GM12874 (cell line): ENCODE measurements at regions not wholly inside any gene's neighbourhood (a gene's known extent, or its start where the extent isn't known, plus 50 kb on each side); places are given as distances from the start of the nearest gene placed in this dataset.

ENCODE experiments used
- TF ChIP-seq, protein P1 (sequence below): IDR thresholded peaks from 2 replicates; pipeline ENCODE4 v1.5.1; 2011; ENCODE audit warnings: low read depth, mild to moderate bottlenecking, control low read depth, low read length, moderate library complexity; ENCODE audit not compliant: insufficient read depth

DNA sequence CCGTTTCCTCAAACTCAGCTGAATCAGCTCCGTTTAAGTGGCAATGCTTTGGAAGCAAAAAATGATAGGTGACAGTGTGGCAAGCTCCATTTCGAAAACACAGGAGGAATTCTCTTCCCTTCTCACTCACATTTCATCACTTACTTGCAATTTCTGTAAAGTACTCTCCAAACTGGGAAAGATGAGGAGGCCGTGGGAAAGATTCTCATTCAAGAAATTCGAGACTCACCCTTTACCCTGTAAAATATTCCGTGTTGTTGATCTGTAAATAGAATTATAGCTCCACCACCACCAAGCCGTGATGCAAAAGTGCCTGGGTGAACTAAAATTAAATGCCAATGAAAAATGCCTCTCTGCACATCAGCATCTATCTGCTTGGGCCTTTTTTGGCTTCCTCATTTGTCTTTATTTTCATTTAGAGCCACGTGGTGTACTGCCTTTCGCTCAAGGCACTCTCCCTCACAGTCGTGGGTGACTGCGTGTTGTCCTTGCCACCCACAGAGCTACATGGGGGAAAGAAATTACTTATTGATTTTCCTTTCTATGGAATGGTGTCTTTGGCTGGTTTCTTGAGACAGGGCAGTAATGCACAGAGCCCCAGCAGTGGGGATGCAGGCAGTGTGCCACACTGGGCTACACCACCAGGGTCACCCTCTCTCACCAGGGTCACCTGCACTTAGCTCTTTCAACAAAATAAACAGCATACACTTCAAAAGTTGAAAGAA lies 289.3 kb upstream of the TAS2R1 start:
- TF ChIP-seq, protein P1, sequence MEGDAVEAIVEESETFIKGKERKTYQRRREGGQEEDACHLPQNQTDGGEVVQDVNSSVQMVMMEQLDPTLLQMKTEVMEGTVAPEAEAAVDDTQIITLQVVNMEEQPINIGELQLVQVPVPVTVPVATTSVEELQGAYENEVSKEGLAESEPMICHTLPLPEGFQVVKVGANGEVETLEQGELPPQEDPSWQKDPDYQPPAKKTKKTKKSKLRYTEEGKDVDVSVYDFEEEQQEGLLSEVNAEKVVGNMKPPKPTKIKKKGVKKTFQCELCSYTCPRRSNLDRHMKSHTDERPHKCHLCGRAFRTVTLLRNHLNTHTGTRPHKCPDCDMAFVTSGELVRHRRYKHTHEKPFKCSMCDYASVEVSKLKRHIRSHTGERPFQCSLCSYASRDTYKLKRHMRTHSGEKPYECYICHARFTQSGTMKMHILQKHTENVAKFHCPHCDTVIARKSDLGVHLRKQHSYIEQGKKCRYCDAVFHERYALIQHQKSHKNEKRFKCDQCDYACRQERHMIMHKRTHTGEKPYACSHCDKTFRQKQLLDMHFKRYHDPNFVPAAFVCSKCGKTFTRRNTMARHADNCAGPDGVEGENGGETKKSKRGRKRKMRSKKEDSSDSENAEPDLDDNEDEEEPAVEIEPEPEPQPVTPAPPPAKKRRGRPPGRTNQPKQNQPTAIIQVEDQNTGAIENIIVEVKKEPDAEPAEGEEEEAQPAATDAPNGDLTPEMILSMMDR: no peak

- TF ChIP-seq, protein P1: no peak
Observed at GRCh38 chr5:9905661-9906060, 275.5 kb upstream of the TAS2R1 start.

DNA sequence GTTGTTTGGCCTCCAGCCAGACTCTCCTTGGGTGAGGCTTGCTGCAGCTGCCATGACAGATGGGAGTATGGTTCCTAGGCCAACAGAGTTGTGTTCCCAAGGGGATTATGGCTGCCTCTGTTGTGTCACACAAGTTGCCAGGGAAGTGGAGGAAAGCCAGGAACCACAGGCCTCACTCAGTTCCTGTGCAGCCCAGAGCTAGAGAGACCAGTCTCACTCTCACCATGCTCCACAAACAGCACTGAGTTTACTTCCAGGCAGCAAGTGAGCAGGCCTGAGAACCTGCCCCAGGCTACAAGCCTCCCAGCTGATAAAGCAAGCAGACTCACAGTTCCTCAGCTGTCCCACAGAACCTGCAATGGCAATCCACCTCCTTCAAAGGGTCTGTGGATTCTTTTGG lies 273.6 kb upstream of the TAS2R1 start:
- TF ChIP-seq, protein P1: no peak

DNA sequence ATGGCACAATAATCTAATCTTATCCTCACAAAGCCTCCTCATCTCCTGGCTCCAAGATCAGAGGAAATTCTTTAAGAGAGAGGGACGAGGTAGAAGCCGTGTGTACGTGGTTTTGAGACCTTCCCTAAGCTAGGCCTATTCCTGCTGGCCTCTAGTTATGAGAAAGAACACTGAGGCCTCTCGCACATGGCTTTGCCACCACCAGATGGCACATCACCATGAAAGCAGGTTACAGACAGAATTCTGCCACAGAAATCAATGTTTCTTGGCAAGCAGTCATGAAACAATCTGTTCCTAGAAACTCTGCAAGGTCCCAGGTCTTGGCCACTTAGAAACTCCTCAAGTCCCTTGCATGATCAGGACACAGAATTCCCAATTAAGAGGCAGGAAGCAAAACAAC lies 268.2 kb upstream of the TAS2R1 start:
- TF ChIP-seq, protein P1: peak; percentile 33; the same call in 1 of the 2 replicates

GRCh38 chr5:9895302-9895645 lies 265.1 kb upstream of the TAS2R1 start:
- TF ChIP-seq, protein P1: no peak

DNA sequence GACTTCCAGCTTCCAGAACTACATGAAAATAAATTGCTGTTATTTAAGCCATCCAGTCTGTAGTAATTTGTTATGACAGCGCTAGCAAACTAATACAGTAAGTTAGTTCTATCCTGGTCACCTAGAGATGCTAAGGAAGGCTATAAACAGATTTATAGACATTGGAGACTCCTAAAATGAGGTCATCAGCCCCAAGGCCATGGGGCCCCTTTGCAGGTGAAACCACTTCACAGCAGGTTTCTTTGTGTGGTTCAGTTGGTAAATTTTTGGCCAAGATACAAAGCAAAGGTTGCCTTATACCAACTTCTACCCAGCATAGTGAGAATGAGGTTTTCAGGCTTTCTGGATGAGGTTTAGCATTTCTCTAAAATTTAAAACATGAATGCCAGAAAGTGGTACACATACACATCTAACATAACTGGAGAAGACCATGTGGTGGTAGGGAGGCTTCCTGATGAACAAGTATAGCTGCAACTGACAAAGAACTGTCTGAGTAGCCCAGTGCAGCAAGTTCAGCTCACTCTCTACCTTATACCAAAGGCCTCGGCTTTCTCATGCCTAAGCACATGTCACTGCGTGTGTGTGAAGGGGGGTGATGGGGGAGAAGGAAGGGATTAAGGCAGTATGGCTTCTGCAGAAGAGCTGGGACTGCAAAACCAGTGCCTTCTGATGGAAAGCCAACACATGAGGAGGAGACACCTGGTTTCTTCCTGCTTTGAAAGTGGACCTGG lies 264.6 kb upstream of the TAS2R1 start:
- TF ChIP-seq, protein P1: no peak

DNA sequence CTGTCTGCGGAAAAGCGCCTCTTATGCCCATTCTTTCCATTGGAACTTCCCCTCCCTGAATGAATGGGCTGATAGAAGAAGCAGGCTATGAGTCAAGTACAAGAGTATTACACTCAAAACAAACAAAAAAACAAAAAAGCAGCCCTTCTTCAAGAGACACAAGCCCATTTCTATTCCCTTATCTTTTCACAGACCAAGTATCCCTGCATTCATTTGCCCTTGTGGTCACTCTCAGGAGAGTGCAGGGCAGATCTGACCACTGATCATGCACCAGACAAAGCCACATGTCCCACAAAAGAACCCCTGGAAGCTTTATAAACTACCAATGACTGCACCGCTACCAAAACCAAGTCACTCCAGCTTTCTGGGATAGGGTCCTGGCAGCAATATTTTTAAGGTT lies 262.5 kb upstream of the TAS2R1 start:
- TF ChIP-seq, protein P1: no peak
